ENCODE measurements at regions not wholly inside any gene's neighbourhood (a gene's known extent, or its start where the extent isn't known, plus 50 kb on each side); places are given as distances from the start of the nearest gene placed in this dataset.

DNA sequence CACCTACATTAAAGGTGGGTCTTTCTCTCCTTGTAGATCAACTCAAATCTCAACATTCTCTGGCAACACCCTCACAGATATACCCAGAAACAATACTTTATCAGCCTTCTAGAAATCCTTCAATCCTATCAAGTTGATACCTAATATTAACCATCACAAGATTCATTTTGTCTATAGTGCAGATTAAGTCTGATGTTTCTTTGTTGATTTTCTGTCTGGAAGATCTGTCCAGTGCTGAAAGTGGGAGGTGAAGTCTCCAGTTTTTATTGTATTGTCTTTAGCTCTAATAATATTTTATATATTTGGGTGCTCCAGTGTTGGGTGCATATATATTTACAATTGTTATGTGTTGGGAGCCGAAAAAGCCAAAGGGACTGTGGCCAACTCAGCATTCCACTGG lies 493.9 kb upstream of the ADGRB3 start:
- H3K4me3 ChIP-seq (ENCODE audit: low read depth, low read length): no peak overlapping the region
- H3K4me1 ChIP-seq (ENCODE audit: control insufficient read depth, insufficient read depth, low read length): no peaks in the 10 kb centered on the region
- TF ChIP-seq ZNF221 (tag by site-specific recombination; IDR thresholded peaks at IDR 0.05; ENCODE audit: borderline replicate concordance): no peak
- TF ChIP-seq ZFHX2 (tag by site-specific recombination; conservative IDR thresholded peaks at IDR 0.05): no peak
- TF ChIP-seq, protein P1, sequence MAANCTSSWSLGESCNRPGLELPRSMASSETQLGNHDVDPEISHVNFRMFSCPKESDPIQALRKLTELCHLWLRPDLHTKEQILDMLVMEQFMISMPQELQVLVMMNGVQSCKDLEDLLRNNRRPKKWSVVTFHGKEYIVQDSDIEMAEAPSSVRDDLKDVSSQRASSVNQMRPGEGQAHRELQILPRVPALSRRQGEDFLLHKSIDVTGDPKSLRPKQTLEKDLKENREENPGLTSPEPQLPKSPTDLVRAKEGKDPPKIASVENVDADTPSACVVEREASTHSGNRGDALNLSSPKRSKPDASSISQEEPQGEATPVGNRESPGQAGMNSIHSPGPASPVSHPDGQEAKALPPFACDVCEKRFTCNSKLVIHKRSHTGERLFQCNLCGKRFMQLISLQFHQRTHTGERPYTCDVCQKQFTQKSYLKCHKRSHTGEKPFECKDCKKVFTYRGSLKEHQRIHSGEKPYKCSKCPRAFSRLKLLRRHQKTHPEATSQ (tag by site-specific recombination; IDR thresholded peaks at IDR 0.05): no peak
- TF ChIP-seq, protein P2, sequence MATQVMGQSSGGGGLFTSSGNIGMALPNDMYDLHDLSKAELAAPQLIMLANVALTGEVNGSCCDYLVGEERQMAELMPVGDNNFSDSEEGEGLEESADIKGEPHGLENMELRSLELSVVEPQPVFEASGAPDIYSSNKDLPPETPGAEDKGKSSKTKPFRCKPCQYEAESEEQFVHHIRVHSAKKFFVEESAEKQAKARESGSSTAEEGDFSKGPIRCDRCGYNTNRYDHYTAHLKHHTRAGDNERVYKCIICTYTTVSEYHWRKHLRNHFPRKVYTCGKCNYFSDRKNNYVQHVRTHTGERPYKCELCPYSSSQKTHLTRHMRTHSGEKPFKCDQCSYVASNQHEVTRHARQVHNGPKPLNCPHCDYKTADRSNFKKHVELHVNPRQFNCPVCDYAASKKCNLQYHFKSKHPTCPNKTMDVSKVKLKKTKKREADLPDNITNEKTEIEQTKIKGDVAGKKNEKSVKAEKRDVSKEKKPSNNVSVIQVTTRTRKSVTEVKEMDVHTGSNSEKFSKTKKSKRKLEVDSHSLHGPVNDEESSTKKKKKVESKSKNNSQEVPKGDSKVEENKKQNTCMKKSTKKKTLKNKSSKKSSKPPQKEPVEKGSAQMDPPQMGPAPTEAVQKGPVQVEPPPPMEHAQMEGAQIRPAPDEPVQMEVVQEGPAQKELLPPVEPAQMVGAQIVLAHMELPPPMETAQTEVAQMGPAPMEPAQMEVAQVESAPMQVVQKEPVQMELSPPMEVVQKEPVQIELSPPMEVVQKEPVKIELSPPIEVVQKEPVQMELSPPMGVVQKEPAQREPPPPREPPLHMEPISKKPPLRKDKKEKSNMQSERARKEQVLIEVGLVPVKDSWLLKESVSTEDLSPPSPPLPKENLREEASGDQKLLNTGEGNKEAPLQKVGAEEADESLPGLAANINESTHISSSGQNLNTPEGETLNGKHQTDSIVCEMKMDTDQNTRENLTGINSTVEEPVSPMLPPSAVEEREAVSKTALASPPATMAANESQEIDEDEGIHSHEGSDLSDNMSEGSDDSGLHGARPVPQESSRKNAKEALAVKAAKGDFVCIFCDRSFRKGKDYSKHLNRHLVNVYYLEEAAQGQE (tag by site-specific recombination; IDR thresholded peaks at IDR 0.05): peak; percentile 33; the same call in 1 of the 2 replicates
- no peak for TF ChIP-seq ZNF843 (tag by site-specific recombination; IDR thresholded peaks at IDR 0.05)
- no peak for TF ChIP-seq ZNF223 (tag by site-specific recombination; IDR thresholded peaks at IDR 0.05)
- no peaks in the 10 kb centered on the region for H3K36me3 ChIP-seq (ENCODE audit: control insufficient read depth in 2 of 2, insufficient read depth in 1 of 2, low read length in 2 of 2)
- H3K9me3 ChIP-seq (ENCODE audit: control insufficient read depth, insufficient read depth, low read depth, low read length): no peaks in the 10 kb centered on the region
- ChIA-PET CTCF (no interaction called here), POLR2A (no interaction called here)
- H3K27ac ChIP-seq (ENCODE audit: extremely low read depth, low read depth, low read length): no peak overlapping the region

DNA sequence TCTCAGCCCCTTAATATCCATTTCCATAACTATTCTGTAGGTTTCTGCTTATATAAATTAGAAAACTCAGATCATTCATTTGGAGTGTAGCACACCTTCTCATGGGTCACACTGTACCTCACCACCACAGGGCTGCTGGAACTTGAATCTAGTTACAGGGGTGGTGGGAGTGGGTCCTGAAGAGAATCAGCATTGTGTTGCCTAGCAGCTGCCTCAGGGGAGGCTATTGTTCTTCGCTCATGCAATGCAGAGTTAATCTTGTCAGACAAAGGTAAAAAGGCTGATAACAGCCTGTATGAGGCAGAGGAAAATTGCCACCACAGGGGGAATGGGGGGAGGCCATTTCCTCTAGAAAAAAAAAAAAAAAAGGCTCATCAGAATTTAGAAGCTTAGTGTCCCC lies 496.0 kb upstream of the ADGRB3 start:
- no peak overlapping the region for H3K27ac ChIP-seq (ENCODE audit: extremely low read depth, low read depth, low read length)
- no peaks in the 10 kb centered on the region for H3K36me3 ChIP-seq (ENCODE audit: control insufficient read depth in 2 of 2, insufficient read depth in 1 of 2, low read length in 2 of 2)
- no peaks in the 10 kb centered on the region for H3K4me1 ChIP-seq (ENCODE audit: control insufficient read depth, insufficient read depth, low read length)
- POLR2A ChIA-PET: no interaction called here
- H3K9me3 ChIP-seq (ENCODE audit: control insufficient read depth, insufficient read depth, low read depth, low read length): no peaks in the 10 kb centered on the region
- no peak overlapping the region for H3K4me3 ChIP-seq (ENCODE audit: low read depth, low read length)
- CTCF ChIA-PET: no interaction called here
- TF ChIP-seq, protein P3, sequence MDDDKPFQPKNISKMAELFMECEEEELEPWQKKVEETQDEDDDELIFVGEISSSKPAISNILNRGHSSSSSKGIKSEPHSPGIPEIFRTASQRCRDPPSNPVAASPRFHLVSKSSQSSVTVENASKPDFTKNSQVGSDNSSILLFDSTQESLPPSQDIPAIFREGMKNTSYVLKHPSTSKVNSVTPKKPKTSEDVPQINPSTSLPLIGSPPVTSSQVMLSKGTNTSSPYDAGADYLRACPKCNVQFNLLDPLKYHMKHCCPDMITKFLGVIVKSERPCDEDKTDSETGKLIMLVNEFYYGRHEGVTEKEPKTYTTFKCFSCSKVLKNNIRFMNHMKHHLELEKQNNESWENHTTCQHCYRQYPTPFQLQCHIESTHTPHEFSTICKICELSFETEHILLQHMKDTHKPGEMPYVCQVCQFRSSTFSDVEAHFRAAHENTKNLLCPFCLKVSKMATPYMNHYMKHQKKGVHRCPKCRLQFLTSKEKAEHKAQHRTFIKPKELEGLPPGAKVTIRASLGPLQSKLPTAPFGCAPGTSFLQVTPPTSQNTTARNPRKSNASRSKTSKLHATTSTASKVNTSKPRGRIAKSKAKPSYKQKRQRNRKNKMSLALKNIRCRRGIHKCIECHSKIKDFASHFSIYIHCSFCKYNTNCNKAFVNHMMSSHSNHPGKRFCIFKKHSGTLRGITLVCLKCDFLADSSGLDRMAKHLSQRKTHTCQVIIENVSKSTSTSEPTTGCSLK (tag by site-specific recombination; IDR thresholded peaks at IDR 0.05): no peak
- TF ChIP-seq ZNF394 (tag by site-specific recombination; IDR thresholded peaks at IDR 0.05; ENCODE audit: borderline replicate concordance): no peak
- TF ChIP-seq ZNF530 (tag by site-specific recombination; IDR thresholded peaks at IDR 0.05; ENCODE audit: low read depth): no peak

DNA sequence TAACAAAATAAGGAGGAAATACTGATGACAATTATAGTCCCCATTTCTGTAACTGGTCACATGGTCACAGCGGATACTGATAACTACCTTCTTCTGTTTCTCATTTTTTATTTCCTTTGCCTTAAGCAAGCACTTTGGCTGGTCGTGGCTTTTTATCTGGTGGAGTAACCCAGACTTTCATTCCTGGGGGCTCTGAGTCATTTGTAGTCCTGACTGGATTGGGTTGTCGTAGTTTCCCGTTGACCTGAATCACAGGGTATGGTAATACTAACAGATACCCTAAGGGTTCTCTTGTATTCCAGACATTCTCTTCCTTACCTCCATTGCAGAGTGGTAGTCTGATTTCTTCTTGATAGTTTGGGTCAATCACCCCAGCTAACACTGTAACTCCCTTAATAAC lies 500.3 kb upstream of the ADGRB3 start:
- no peaks in the 10 kb centered on the region for H3K4me1 ChIP-seq (ENCODE audit: control insufficient read depth, insufficient read depth, low read length)
- no peak overlapping the region for H3K4me3 ChIP-seq (ENCODE audit: low read depth, low read length)
- no peak overlapping the region for H3K27ac ChIP-seq (ENCODE audit: extremely low read depth, low read depth, low read length)
- no peaks in the 10 kb centered on the region for H3K9me3 ChIP-seq (ENCODE audit: control insufficient read depth, insufficient read depth, low read depth, low read length)
- ChIA-PET POLR2A (no interaction called here), CTCF (no interaction called here)
- H3K36me3 ChIP-seq (ENCODE audit: control insufficient read depth in 2 of 2, insufficient read depth in 1 of 2, low read length in 2 of 2): no peaks in the 10 kb centered on the region
- TF ChIP-seq ZNF777 (tag by site-specific recombination; IDR thresholded peaks at IDR 0.05; ENCODE audit: borderline replicate concordance) (no peak), ZNF530 (tag by site-specific recombination; IDR thresholded peaks at IDR 0.05; ENCODE audit: low read depth) (no peak), ZNF174 (tag by site-specific recombination; IDR thresholded peaks at IDR 0.05) (no peak), ZBTB1 (tag by site-specific recombination; IDR thresholded peaks at IDR 0.05) (no peak), ZSCAN30 (tag by site-specific recombination; IDR thresholded peaks at IDR 0.05) (no peak)
- TF ChIP-seq, protein P4, sequence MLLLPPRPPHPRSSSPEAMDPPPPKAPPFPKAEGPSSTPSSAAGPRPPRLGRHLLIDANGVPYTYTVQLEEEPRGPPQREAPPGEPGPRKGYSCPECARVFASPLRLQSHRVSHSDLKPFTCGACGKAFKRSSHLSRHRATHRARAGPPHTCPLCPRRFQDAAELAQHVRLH (tag by site-specific recombination; IDR thresholded peaks at IDR 0.05): no peak

Measured in HEK293 (cell line).